Neural cell (in vitro differentiated cells): ENCODE measurements at regions not wholly inside any gene's neighbourhood (a gene's known extent, or its start where the extent isn't known, plus 50 kb on each side); places are given as distances from the start of the nearest gene placed in this dataset.

Experiments used
- H2AFZ ChIP-seq: fragments of 200-600, 300-800 bp; sonication (generic), shearing (Covaris generic); 2 replicates; pipeline ENCODE4 v1.6.0; 2014; ENCODE audit warnings: low read depth, mild to moderate bottlenecking, antibody characterized with exemption, low read length, moderate library complexity
- H3F3A ChIP-seq: fragments of 200-600 bp; shearing (Covaris generic); 2 replicates; pipeline ENCODE4 v1.6.1; 2016; ENCODE audit warnings: mild to moderate bottlenecking, moderate library complexity, mixed read lengths, antibody characterized with exemption, low read length; ENCODE audit not compliant: insufficient read depth, poor library complexity, severe bottlenecking
- H3K27ac ChIP-seq: fragments of 200-600, 300-800 bp; sonication (generic), shearing (Covaris generic); 2 replicates; pipeline ENCODE4 v1.5.1; 2014; ENCODE audit warnings: mild to moderate bottlenecking, low read length, moderate library complexity
- H3K27me3 ChIP-seq: fragments of 300-800, 200-600 bp; sonication (generic), shearing (Covaris generic); 2 replicates; pipeline ENCODE4 v1.6.0; 2014; ENCODE audit warnings: mild to moderate bottlenecking, low read depth, low read length, moderate library complexity; ENCODE audit not compliant: insufficient read depth
- H3K36me3 ChIP-seq: fragments of 300-800, 200-600 bp; sonication (generic), shearing (Covaris generic); 2 replicates; pipeline ENCODE4 v1.5.1; 2014; ENCODE audit warnings: mild to moderate bottlenecking, antibody characterized with exemption, low read length, moderate library complexity; ENCODE audit not compliant: insufficient read depth
- H3K4me2 ChIP-seq: fragments of 300-800, 200-600 bp; sonication (generic), shearing (Covaris generic); 2 replicates; pipeline ENCODE4 v1.6.0; 2014; ENCODE audit warnings: mild to moderate bottlenecking, low read length
- H3K4me3 ChIP-seq: fragments of 300-800, 200-600 bp; sonication (generic), shearing (Covaris generic); 2 replicates; pipeline ENCODE4 v1.5.1; 2014; ENCODE audit warnings: mild to moderate bottlenecking, low read length, moderate library complexity
- H3K79me2 ChIP-seq: fragments of 200-600 bp; shearing (Covaris generic); replicated peaks from 2 replicates; pipeline ENCODE4 v1.6.0; 2014; ENCODE audit warnings: mild to moderate bottlenecking, low read length, moderate library complexity; ENCODE audit not compliant: insufficient read depth
- H3K9ac ChIP-seq: fragments of 300-800, 200-600 bp; sonication (generic), shearing (Covaris generic); 2 replicates; pipeline ENCODE4 v1.6.1; 2016; ENCODE audit warnings: mild to moderate bottlenecking, low read length, mixed read lengths
- H3K9me2 ChIP-seq: fragments of 200-600 bp; shearing (Covaris generic); 2 replicates; pipeline ENCODE4 v1.6.1; 2016; ENCODE audit warnings: mild to moderate bottlenecking, low read length, mixed read lengths; ENCODE audit not compliant: insufficient read depth
- H3K9me3 ChIP-seq: fragments of 200-600, 300-800 bp; sonication (generic), shearing (Covaris generic); 2 replicates; pipeline ENCODE4 v1.6.1; 2016; ENCODE audit warnings: mild to moderate bottlenecking, mixed run types, low read length, moderate library complexity, mixed read lengths
- H4K20me1 ChIP-seq: fragments of 200-600 bp; shearing (Covaris generic); 2 replicates; pipeline ENCODE4 v1.6.1; 2016; ENCODE audit warnings: mild to moderate bottlenecking, mixed run types; ENCODE audit not compliant: insufficient read depth
- EP300 ChIP-seq: fragments of 450-650 bp; conservative IDR thresholded peaks from 2 replicates; pipeline ENCODE4 v1.6.1; 2014; ENCODE audit warnings: antibody characterized with exemption, mild to moderate bottlenecking, moderate library complexity; ENCODE audit not compliant: poor library complexity, severe bottlenecking
- EZH2 ChIP-seq: fragments of 200-600, 300-800 bp; shearing (Covaris generic), sonication (generic); IDR thresholded peaks from 2 replicates; pipeline ENCODE4 v1.6.1; 2014; ENCODE audit warnings: antibody characterized with exemption, low read length, borderline replicate concordance, mild to moderate bottlenecking; ENCODE audit not compliant: insufficient read depth, poor library complexity, severe bottlenecking
- MXI1 ChIP-seq: fragments of 450-650 bp; conservative IDR thresholded peaks from 2 replicates; pipeline ENCODE4 v1.6.1; 2014; ENCODE audit warnings: antibody characterized with exemption, mild to moderate bottlenecking; ENCODE audit not compliant: poor library complexity, severe bottlenecking
- POLR2AphosphoS5 ChIP-seq: IDR thresholded peaks from 2 replicates; pipeline ENCODE4 v1.6.1; 2012
- RAD21 ChIP-seq: fragments of 450-650 bp; conservative IDR thresholded peaks from 2 replicates; pipeline ENCODE4 v1.6.1; 2014; ENCODE audit warnings: antibody characterized with exemption, mild to moderate bottlenecking, moderate library complexity
- SMC3 ChIP-seq: fragments of 450-650 bp; conservative IDR thresholded peaks from 2 replicates; pipeline ENCODE4 v1.6.1; 2014; ENCODE audit warnings: antibody characterized with exemption, mild to moderate bottlenecking, moderate library complexity; ENCODE audit not compliant: poor library complexity
- TAF1 ChIP-seq: IDR thresholded peaks from 2 replicates; pipeline ENCODE4 v1.6.1; 2012; ENCODE audit warnings: low read depth
- TF ChIP-seq, protein P1 (sequence below): fragments of 450-650 bp; IDR thresholded peaks from 2 replicates; pipeline ENCODE4 v1.5.1; 2014; ENCODE audit warnings: antibody characterized with exemption, mild to moderate bottlenecking, moderate library complexity; ENCODE audit not compliant: poor library complexity, severe bottlenecking
- TF ChIP-seq, protein P2 (sequence below): IDR thresholded peaks from 2 replicates; pipeline ENCODE4 v1.6.1; 2012; ENCODE audit warnings: borderline replicate concordance

DNA sequence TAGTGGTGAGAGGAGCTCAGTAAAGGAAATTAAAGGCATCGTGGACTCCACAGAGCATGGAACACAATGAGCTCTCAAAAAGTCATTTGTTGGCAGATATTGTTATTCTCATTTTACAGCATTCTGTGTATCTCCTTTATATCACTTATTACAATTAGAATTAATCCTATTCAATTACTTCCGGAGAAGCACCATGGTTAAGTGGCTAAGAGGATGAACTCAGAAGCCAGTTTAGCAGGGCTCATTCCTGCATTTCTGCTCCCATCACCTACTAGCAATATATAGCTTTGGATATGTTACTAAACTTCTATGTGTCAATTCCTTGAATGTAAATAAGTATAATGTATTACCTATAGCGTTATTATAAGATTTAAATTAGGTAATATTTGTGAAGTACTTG is 683.3 kb downstream of the IRS1 start:
- H3K4me2 ChIP-seq = no peak overlapping the region
- no peaks in the 10 kb centered on the region for H3K36me3 ChIP-seq
- no peaks in the 10 kb centered on the region for H3K9me3 ChIP-seq
- no peaks in the 10 kb centered on the region for H3F3A ChIP-seq
- H3K9ac ChIP-seq = no peak overlapping the region
- H3K27ac ChIP-seq = no peak overlapping the region
- H3K4me3 ChIP-seq = no peak overlapping the region
- no peaks in the 10 kb centered on the region for H3K27me3 ChIP-seq
- H3K9me2 ChIP-seq = no peaks in the 10 kb centered on the region
- TF ChIP-seq EZH2 (no peak), TAF1 (no peak), EP300 (no peak), RAD21 (no peak), SMC3 (no peak), POLR2AphosphoS5 (no peak), MXI1 (no peak)
- TF ChIP-seq, protein P1, sequence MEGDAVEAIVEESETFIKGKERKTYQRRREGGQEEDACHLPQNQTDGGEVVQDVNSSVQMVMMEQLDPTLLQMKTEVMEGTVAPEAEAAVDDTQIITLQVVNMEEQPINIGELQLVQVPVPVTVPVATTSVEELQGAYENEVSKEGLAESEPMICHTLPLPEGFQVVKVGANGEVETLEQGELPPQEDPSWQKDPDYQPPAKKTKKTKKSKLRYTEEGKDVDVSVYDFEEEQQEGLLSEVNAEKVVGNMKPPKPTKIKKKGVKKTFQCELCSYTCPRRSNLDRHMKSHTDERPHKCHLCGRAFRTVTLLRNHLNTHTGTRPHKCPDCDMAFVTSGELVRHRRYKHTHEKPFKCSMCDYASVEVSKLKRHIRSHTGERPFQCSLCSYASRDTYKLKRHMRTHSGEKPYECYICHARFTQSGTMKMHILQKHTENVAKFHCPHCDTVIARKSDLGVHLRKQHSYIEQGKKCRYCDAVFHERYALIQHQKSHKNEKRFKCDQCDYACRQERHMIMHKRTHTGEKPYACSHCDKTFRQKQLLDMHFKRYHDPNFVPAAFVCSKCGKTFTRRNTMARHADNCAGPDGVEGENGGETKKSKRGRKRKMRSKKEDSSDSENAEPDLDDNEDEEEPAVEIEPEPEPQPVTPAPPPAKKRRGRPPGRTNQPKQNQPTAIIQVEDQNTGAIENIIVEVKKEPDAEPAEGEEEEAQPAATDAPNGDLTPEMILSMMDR = no peak
- TF ChIP-seq, protein P2, sequence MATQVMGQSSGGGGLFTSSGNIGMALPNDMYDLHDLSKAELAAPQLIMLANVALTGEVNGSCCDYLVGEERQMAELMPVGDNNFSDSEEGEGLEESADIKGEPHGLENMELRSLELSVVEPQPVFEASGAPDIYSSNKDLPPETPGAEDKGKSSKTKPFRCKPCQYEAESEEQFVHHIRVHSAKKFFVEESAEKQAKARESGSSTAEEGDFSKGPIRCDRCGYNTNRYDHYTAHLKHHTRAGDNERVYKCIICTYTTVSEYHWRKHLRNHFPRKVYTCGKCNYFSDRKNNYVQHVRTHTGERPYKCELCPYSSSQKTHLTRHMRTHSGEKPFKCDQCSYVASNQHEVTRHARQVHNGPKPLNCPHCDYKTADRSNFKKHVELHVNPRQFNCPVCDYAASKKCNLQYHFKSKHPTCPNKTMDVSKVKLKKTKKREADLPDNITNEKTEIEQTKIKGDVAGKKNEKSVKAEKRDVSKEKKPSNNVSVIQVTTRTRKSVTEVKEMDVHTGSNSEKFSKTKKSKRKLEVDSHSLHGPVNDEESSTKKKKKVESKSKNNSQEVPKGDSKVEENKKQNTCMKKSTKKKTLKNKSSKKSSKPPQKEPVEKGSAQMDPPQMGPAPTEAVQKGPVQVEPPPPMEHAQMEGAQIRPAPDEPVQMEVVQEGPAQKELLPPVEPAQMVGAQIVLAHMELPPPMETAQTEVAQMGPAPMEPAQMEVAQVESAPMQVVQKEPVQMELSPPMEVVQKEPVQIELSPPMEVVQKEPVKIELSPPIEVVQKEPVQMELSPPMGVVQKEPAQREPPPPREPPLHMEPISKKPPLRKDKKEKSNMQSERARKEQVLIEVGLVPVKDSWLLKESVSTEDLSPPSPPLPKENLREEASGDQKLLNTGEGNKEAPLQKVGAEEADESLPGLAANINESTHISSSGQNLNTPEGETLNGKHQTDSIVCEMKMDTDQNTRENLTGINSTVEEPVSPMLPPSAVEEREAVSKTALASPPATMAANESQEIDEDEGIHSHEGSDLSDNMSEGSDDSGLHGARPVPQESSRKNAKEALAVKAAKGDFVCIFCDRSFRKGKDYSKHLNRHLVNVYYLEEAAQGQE = no peak
- H4K20me1 ChIP-seq = no peaks in the 10 kb centered on the region
- H3K79me2 ChIP-seq = no peaks in the 10 kb centered on the region
- H2AFZ ChIP-seq = no peak overlapping the region

DNA sequence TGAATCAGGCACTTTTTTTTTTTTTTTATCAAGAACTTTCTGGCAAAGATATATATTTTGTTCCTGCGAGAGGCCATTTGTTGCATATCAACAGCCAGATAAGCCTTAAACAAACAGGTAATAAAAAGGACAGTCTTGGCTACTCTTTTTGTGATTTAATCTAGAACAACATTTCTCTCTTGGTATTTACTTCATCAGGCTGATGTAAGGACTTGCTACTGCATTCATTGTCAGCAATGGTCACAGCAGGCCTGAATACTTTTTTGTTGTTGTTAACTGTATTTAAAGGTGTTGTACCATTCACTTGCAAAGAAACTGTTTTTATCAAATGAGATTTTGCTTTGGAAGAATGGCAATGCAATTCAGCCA is 683.8 kb downstream of the IRS1 start:
- H3K9me2 ChIP-seq = no peaks in the 10 kb centered on the region
- H3K4me2 ChIP-seq = no peak overlapping the region
- H3K27ac ChIP-seq = no peak overlapping the region

More for the DNA sequence above, 683.8 kb downstream of the IRS1 start:
- TF ChIP-seq EP300 = no peak
- TF ChIP-seq, protein P1 = no peak
- TF ChIP-seq MXI1 = no peak
- TF ChIP-seq RAD21 = no peak
- TF ChIP-seq POLR2AphosphoS5 = no peak
- Histone ChIP-seq H3K9me3 (no peaks in the 10 kb centered on the region), H4K20me1 (no peaks in the 10 kb centered on the region), H3K36me3 (no peaks in the 10 kb centered on the region), H3F3A (no peaks in the 10 kb centered on the region), H3K9ac (no peak overlapping the region), H3K27me3 (no peaks in the 10 kb centered on the region), H3K79me2 (no peaks in the 10 kb centered on the region), H2AFZ (no peak overlapping the region), H3K4me3 (no peak overlapping the region)
